AG09319 (cell line): ENCODE measurements at regions not wholly inside any gene's neighbourhood (a gene's known extent, or its start where the extent isn't known, plus 50 kb on each side); places are given as distances from the start of the nearest gene placed in this dataset.

Experiments
- DNase-seq: peaks from one replicate; pipeline ENCODE4 v3.0.0-alpha.2; 2010; ENCODE audit warnings: low read depth; ENCODE audit errors: extremely low read depth
- TF ChIP-seq, protein P1 (sequence below): IDR thresholded peaks from 2 replicates; pipeline ENCODE4 v1.5.1; 2011; ENCODE audit warnings: low read depth, mild to moderate bottlenecking, inconsistent platforms, low read length, moderate library complexity

DNA sequence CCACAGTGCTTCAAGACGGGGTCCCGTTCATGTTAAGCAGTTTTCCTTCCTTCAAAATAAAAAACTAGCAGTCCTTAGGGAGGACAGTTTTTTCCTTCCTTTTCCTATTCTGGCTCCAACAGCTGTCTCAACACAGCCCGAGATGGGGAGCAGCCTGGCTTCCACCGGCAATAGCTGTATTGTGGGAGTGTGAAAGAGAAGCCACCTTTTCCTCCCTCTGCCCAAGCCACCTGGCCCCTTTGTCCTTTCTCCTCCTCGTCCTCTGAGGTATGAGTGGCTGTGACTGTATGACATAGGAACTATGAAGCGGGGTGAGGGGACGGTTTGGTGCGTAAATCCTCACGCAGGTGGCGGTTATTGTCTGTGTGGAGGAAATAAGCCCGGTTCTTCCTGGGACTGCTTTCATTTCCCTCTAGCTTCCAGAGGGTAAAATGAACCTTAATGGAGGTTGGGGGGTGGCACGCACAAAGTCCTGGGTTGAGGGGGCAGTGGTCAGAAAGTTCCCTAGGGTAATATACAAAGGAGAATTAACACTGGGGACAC is 292.0 kb upstream of the DMRT1 start:
- DNase-seq = no peak
- TF ChIP-seq, protein P1, sequence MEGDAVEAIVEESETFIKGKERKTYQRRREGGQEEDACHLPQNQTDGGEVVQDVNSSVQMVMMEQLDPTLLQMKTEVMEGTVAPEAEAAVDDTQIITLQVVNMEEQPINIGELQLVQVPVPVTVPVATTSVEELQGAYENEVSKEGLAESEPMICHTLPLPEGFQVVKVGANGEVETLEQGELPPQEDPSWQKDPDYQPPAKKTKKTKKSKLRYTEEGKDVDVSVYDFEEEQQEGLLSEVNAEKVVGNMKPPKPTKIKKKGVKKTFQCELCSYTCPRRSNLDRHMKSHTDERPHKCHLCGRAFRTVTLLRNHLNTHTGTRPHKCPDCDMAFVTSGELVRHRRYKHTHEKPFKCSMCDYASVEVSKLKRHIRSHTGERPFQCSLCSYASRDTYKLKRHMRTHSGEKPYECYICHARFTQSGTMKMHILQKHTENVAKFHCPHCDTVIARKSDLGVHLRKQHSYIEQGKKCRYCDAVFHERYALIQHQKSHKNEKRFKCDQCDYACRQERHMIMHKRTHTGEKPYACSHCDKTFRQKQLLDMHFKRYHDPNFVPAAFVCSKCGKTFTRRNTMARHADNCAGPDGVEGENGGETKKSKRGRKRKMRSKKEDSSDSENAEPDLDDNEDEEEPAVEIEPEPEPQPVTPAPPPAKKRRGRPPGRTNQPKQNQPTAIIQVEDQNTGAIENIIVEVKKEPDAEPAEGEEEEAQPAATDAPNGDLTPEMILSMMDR = no peak

DNA sequence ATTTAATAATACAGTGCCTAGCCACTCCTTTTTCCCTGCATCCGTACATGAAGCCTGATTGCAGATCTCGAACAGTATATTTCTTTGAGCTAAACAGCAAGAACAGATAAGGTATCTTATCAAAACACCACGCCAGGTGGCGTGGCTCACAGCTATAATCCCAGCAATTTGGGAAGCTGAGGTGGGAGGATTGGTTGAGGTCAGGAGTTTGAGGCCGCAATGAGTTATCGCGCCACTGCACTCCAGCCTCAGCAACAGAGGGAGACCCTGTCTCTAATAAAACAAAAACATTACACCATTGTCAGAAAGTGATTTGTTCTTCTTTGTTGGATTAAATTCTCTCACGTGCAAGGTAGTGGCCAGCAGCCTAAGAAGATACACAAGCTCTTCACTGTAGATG is 291.2 kb upstream of the DMRT1 start:
- TF ChIP-seq, protein P1 = no peak
- no peak for DNase-seq

DNA sequence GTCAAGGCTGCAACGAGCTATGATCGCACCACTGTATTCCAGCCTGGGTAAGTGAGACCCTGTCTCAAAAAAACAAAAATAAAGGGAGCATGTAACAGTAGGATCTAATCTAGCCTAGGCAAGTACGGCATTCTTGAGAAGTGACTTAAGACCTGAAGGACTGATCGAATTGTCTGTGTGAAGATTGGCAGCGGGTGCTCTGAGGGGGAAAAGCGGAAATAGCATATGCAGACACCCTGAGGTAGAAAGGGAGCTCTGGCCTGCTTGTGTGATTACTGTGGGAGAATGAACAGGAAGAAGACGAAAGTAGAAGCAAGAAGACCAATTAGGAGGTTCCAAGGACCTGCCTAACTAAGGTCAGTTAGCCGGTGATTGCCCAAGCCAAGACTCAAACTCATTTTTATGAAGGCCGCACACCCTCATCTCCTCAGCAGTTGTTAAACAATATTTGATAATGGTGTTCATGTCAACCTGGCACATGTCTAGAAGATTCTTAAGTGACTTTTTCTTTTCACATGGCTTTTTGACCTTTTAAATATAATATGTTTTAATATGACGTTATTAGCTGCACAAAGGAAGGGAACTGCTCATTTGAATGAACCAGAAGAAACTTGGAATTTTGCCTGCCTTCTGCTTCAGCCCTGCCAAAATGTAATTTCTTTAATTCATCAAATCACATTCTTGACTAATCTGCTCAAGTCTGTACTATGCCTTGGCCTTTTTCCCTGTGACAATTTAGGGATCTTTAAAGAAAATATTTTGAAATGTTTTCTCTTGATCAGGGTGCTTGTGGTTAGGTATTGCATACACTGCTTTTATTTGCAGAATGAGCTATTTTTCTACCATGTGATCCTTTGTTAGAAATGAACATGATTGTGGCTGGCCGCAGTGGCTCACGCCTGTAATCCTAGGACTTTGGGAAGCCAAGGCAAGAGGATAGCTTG is 289.2 kb upstream of the DMRT1 start:
- TF ChIP-seq, protein P1 = no peak
- DNase-seq = peak; percentile 51

DNA sequence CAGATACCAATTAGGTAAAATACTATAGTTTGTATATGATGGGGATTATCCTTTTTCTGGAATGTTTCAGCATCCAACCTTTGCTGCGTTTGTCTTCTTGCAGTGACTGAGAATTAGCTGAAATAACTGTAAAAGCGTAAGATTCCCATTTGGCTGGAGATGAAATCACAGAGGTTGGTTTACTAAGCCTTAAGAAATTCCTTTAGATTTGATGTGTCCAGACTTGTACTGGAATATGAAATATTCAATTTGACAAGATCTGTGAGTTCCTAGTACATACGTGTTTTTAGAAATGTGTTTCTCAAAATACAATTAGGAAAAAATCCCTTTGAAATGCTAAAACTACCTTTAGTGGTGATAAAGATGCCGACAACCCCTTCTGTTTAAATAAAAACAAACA is 286.0 kb upstream of the DMRT1 start:
- DNase-seq = no peak
- TF ChIP-seq, protein P1 = no peak

DNA sequence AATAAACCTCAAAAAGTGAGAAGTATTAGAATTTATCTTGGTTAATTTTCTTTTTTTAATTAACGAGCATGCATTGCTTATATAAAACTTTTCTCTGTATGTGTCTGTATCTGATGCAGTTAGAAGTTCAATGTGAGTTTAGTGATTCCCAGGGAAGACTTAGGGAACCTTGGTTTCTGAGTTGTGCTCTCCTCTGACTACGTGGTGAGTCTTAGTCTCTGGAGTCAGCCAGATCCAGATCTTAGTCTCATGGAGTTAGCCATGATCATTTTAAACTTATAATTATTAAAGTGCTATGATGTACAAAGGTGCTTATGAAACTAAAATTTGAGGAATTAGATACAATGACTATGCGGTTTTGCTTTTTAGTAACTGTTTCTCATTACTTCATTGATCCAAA is 285.3 kb upstream of the DMRT1 start:
- DNase-seq = no peak
- TF ChIP-seq, protein P1 = no peak

DNA sequence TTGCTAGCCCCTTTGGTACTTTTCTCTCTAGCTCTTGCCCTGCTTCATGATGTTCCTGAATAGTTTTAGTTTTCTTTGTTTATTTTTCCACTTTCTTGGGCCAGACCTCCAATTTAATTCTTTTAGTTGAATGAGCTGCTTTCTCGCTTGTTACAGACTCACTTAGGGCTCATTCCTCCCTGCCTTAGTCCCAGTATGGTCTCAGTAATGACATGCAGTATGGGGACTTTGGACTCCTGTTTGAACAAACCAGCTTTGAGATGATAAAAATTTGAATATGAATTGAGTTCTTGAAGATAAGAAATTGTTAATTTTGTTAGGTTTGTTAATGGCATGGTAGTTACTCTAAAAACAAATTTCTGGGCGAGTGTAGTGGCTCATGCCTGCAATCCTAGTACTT is 284.8 kb upstream of the DMRT1 start:
- no peak for DNase-seq

More for the DNA sequence above, 284.8 kb upstream of the DMRT1 start:
- TF ChIP-seq, protein P1 = no peak
